Esophagus muscularis mucosa (tissue), 4 donors: ENCODE measurements at regions not wholly inside any gene's neighbourhood (a gene's known extent, or its start where the extent isn't known, plus 50 kb on each side); places are given as distances from the start of the nearest gene placed in this dataset.
"Not testable (repeated sequence)": the region's sequence is repeated elsewhere in the genome, so short reads cannot be mapped to it uniquely, and the experiment has no call there.

Source experiments
- DNase-seq: peaks from one replicate; pipeline ENCODE4 v3.0.0-alpha.2; 2017; ENCODE audit errors: extremely low spot score
- H3K27ac ChIP-seq, 4 donors: fragments of 200-600 bp; sonication (generic); replicated peaks in 1 of 4; 1 replicate in 3 of 4; 2 replicates in 1 of 4; pipeline ENCODE4 v1.5.1; 2016 to 2019; ENCODE audit warnings: mild to moderate bottlenecking in 1 of 4
- H3K27me3 ChIP-seq, 4 donors: fragments of 200-600 bp; sonication (generic); one replicate each; pipeline versions ENCODE4 v1.5.1 to v1.6.0; 2016 to 2019
- H3K36me3 ChIP-seq, 4 donors: fragments of 200-600 bp; sonication (generic); one replicate each; pipeline ENCODE4 v1.5.1; 2016 to 2019
- H3K4me1 ChIP-seq, 4 donors: fragments of 200-600 bp; sonication (generic); one replicate each; pipeline ENCODE4 v1.5.1; 2016 to 2019
- H3K4me3 ChIP-seq, 4 donors: fragments of 200-600 bp; sonication (generic); 1 replicate in 2 of 4; 2 replicates in 2 of 4; pipeline ENCODE4 v1.5.1; 2016 to 2019; ENCODE audit warnings: mild to moderate bottlenecking in 4 of 4, moderate library complexity in 1 of 4
- H3K9me3 ChIP-seq, 4 donors: fragments of 200-600 bp; sonication (generic); 1 replicate in 3 of 4; 2 replicates in 1 of 4; pipeline ENCODE4 v1.5.1; 2016 to 2019
- EP300 ChIP-seq: sonication (generic); formaldehyde crosslinking; IDR thresholded peaks from one replicate; pipeline ENCODE4 v1.6.1; 2017; ENCODE audit warnings: antibody characterized with exemption
- POLR2A ChIP-seq: fragments of 450-650 bp; IDR thresholded peaks from one replicate; pipeline ENCODE4 v1.6.1; 2017; ENCODE audit warnings: antibody characterized with exemption, moderate library complexity, mild to moderate bottlenecking, low read depth
- POLR2AphosphoS5 ChIP-seq, 2 donors: sonication (generic); formaldehyde crosslinking; IDR thresholded peaks; one replicate each; pipeline ENCODE4 v1.6.1; 2017; ENCODE audit warnings: antibody characterized with exemption in 2 of 2
- WGBS: methylation state at CpG from one replicate; pipeline ENCODE4 v1.1.5; 2018; 5-methylcytosine and 5-hydroxymethylcytosine counted together
- intact Hi-C: fragments of 100-400 bp; cut with DNase I; formaldehyde crosslinking; loops from one replicate; pipeline ENCODE4 v1.15.1; 2023
- TF ChIP-seq, protein P1 (sequence below), 3 experiments: fragments of 200-600 bp in 2 of 3; fragments of 450-650 bp in 1 of 3; sonication (generic) in 2 of 3; IDR thresholded peaks; one replicate each; pipeline ENCODE4 v1.5.1; 2017 to 2019; ENCODE audit warnings: antibody characterized with exemption in 3 of 3, mild to moderate bottlenecking in 2 of 3, moderate library complexity in 1 of 3

DNA sequence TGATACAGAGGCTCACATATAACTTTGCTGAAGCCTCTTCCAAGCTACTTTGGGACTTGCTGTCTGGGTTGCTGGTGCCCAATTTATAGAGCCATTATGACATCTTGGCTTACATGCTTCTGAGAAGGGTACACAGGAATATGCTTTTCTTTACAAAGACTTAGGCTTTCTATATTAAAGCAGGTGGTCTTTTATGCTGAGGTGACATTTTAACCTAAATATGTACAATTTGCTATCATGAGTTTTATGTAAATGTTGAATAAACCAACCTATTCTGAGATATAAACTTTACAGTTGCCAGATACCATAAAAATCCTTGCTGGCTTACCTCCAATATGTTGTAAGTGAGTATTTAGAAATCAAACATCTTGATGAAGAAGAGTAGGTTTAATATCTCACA, 509.2 kb upstream of the CHD1 start:
- Histone ChIP-seq H3K27me3 (no peaks in the 10 kb centered on the region), H3K36me3 (no peaks in the 10 kb centered on the region), H3K27ac (no peak overlapping the region), H3K4me1 (peaks cover 0 to 11% (median 4%) of the 10 kb centered on the region in 4 donors), H3K9me3 (no peaks in the 10 kb centered on the region), H3K4me3 (no peak overlapping the region)
- intact Hi-C loops: no loop called here
- DNase-seq: no peak
- no peak for TF ChIP-seq POLR2A
- TF ChIP-seq POLR2AphosphoS5 (IDR thresholded peaks at IDR 0.05): no peak
- TF ChIP-seq, protein P1, sequence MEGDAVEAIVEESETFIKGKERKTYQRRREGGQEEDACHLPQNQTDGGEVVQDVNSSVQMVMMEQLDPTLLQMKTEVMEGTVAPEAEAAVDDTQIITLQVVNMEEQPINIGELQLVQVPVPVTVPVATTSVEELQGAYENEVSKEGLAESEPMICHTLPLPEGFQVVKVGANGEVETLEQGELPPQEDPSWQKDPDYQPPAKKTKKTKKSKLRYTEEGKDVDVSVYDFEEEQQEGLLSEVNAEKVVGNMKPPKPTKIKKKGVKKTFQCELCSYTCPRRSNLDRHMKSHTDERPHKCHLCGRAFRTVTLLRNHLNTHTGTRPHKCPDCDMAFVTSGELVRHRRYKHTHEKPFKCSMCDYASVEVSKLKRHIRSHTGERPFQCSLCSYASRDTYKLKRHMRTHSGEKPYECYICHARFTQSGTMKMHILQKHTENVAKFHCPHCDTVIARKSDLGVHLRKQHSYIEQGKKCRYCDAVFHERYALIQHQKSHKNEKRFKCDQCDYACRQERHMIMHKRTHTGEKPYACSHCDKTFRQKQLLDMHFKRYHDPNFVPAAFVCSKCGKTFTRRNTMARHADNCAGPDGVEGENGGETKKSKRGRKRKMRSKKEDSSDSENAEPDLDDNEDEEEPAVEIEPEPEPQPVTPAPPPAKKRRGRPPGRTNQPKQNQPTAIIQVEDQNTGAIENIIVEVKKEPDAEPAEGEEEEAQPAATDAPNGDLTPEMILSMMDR (IDR thresholded peaks at IDR 0.05): no peak
- TF ChIP-seq EP300: no peak

DNA sequence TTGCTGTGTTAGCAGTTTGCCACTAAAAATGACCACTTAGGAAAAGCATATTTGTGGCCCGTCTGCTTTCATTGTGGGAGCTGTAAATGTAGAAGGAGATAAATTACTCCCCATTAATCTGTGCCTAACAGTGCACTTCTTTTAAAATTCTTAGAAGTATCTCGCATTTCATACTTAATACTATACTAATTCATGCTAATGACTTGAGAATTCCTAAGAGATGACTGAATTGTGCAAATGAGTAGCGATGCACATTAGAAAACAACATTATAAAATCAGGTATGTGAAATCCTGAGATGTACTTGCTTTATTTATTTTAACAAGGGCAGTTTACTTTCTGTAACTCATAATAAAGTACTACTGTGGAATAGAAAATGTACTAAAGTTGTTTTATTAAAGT, 494.6 kb upstream of the CHD1 start:
- H3K27ac ChIP-seq, intact Hi-C loops, H3K9me3 ChIP-seq, DNase-seq, H3K36me3 ChIP-seq, H3K4me1 ChIP-seq, H3K27me3 ChIP-seq, H3K4me3 ChIP-seq: not testable (repeated sequence)
- WGBS: no CpG with 5 or more reads among the region's 3 CpGs

DNA sequence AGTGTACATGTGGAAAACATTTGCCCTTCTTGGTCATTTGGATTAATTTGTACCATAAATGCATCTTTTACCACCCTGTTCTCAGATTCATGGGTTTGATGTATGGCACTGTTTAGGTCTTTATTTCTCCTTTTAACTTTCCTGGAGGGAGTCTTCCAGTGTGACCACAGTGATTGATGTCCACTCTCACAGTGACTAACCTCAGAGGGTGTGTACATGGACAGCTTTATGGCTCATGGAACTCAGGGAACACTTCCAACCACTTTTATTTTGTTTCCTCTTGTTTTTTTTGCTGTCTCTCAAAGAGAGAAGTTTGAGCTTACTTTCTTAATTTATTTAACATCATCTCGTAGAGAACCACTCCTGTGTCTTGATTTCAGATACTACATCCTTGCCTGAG, 489.8 kb upstream of the CHD1 start:
- intact Hi-C loops, H3K36me3 ChIP-seq: not testable (repeated sequence)
- whole genome bisulfite sequencing: 72% methylated on average over 1 of the region's 1 CpG

DNA sequence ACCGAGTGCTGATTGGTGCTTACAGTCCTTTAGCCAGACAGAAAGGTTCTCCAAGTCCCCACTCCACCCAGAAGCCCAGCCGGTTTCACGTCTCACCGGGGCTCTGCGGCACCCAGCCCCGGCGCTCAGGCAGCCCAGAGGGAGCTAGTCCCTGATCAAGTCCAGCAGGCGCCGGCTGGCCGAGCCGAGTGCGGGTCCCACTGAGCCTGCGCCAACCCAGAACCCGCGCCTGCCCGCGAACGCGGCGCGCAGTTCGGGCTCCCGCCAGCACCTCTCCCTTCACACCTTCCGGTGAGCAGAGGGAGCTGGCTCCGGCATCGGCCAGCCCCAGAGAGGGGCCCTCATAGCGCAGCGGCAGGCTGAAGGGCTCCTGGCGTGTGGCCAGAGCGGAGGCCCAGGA, 481.6 kb upstream of the CHD1 start:
- H3K27ac ChIP-seq, H3K4me1 ChIP-seq, H3K27me3 ChIP-seq, intact Hi-C loops, DNase-seq, H3K9me3 ChIP-seq, H3K4me3 ChIP-seq, H3K36me3 ChIP-seq: not testable (repeated sequence)
- 98% methylated on average over 21 of the region's 30 CpGs for WGBS

More for the DNA sequence above, 489.8 kb upstream of the CHD1 start:
- H3K9me3 ChIP-seq, H3K4me1 ChIP-seq, H3K27me3 ChIP-seq, H3K27ac ChIP-seq, DNase-seq, H3K4me3 ChIP-seq: not testable (repeated sequence)

DNA sequence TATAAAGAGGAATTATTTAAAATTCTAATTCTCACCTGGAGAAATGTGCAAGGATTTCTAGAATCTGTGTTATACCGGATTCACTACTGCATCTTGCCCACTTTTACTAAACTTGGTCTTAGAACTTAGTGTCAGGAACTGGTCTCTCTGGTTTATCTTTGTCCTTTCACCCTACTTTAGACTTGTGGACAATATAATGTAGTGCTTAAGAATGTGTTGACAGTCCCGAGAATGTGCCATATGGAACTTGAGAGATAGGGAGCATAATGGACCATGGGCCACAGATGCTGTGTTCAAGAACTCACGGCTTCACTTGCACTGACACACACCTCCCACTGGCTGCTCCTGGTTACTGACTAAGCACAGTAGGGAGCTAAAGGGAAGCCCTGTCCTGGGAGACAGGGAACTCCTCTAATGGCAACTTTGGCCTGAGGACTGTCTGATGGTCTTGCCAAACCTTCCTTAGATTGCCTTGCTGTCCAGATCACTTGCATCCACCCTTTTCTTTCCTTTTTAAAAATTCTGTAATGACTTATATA, 476.0 kb upstream of the CHD1 start:
- H3K9me3 ChIP-seq, DNase-seq, H3K4me1 ChIP-seq, H3K36me3 ChIP-seq, H3K27ac ChIP-seq, intact Hi-C loops, H3K4me3 ChIP-seq, H3K27me3 ChIP-seq: not testable (repeated sequence)
- WGBS: 88% methylated on average over 2 of the region's 3 CpGs

DNA sequence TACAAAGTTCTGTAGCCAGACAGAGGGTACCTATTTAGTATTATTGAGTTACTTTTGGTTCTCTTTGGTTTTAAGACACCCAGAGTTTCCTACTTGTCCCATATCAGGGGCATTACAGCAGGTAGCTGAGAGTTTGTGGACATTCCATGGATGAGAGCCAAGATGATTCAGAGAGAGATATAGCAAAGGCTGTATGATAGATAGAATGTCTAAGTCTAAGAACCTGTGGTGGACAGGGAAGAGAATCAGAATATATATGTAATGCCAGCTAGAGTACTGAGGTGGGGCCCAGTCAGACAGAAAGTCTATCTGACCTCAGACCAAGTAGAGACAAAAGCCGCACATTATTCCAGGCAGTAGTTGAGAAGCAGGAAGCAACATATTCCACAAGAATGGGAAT, 471.8 kb upstream of the CHD1 start:
- H3K9me3 ChIP-seq, H3K27me3 ChIP-seq, H3K36me3 ChIP-seq, intact Hi-C loops, DNase-seq, H3K27ac ChIP-seq, H3K4me3 ChIP-seq, H3K4me1 ChIP-seq: not testable (repeated sequence)
- WGBS: 92% methylated on average over 1 of the region's 1 CpG

DNA sequence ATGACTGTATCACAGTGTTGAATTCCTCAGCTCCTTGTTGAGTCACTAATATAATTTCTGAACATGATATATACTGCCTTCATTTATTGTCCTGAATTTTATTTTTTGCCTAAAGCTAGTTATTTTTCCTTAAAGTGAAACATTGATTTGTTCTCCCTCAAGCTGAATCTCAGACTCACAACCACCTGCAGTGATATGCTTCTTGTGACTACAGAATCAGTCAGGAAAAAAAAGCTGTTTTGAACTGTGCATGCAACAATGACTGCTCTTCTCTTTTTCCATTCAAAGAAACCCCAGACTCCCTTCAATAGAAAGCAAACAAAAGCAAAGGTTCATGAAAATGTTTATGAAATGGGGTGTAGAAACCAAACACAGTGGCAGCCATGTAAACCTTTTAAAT, 470.2 kb upstream of the CHD1 start:
- H3K36me3 ChIP-seq: no peaks in the 10 kb centered on the region
- H3K27ac ChIP-seq: no peak overlapping the region
- no peak overlapping the region for H3K4me3 ChIP-seq
- DNase-seq: no peak
- intact Hi-C loops: no loop called here
- no peaks in the 10 kb centered on the region for H3K27me3 ChIP-seq
- peaks cover 0 to 10% (median 5%) of the 10 kb centered on the region in 4 donors for H3K9me3 ChIP-seq
- TF ChIP-seq EP300 (no peak), POLR2AphosphoS5 (IDR thresholded peaks at IDR 0.05) (no peak), POLR2A (no peak)
- TF ChIP-seq, protein P1 (IDR thresholded peaks at IDR 0.05): no peak
- H3K4me1 ChIP-seq: no peaks in the 10 kb centered on the region
